ENCODE measurements at regions not wholly inside any gene's neighbourhood (a gene's known extent, or its start where the extent isn't known, plus 50 kb on each side); places are given as distances from the start of the nearest gene placed in this dataset.

DNA sequence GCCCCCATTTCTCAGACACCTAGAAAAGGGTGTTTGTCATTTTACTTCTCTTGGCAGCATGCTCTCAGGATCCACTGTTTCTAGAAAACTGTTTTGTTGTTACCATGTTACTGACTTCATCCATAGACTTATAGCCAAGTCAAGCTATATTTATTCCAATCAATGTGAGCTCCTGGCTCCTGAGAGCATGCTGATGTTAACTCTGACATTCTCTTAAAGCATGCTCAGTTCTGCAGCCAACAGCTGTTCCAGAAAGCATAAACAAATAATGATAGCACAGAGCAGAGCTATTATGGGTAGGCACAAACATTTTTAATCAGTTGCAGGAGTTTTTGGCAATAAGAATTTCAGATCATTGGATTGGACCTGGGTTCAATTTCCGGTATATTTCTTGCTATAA is 92.4 kb upstream of the CEP85L start:
- CTCF ChIA-PET: interaction anchor here (1.1 kb wide), 1 partner anchor 10 kb away, joined by 3 read pairs; no protein-coding TSS in a partner anchor
- H3K4me3 Mint-ChIP-seq: no peak overlapping the region
- no peaks in the 10 kb centered on the region for H3K27me3 Mint-ChIP-seq (ENCODE audit: low read depth)
- DNase-seq (no peak), ATAC-seq (no peak)
- no peak overlapping the region for H3K27ac Mint-ChIP-seq
- peaks cover 21% of the 10 kb centered on the region for H3K4me1 Mint-ChIP-seq (ENCODE audit: low read depth)
- no peaks in the 10 kb centered on the region for H3K9me3 Mint-ChIP-seq (ENCODE audit: insufficient read depth)
- no peaks in the 10 kb centered on the region for H3K36me3 Mint-ChIP-seq (ENCODE audit: low read depth)
- POLR2A ChIA-PET: no interaction called here

DNA sequence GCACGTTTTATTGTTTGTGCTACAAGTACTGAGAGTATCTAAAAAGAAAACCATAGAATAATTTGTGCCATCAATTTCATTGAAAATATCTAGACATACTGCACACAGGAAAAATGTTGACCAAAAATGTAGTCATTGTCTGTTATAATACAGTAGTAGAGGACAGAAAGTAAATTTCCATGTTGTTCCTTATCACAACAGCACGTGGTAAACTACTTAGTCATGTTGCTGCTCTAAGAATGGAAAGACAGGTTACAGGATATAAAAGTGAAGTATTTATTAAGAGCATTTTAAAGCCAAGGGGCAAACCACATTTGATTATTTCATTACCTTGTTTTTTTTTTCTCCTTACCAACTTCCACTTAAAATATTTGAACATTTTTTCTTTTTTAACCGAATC is 89.0 kb upstream of the CEP85L start:
- no peaks in the 10 kb centered on the region for H3K9me3 Mint-ChIP-seq (ENCODE audit: insufficient read depth)
- no peaks in the 10 kb centered on the region for H3K27me3 Mint-ChIP-seq (ENCODE audit: low read depth)
- H3K4me1 Mint-ChIP-seq (ENCODE audit: low read depth): peaks cover 15% of the 10 kb centered on the region
- H3K27ac Mint-ChIP-seq: no peak overlapping the region
- H3K4me3 Mint-ChIP-seq: no peak overlapping the region
- DNase-seq (no peak), ATAC-seq (no peak)
- H3K36me3 Mint-ChIP-seq (ENCODE audit: low read depth): no peaks in the 10 kb centered on the region
- ChIA-PET CTCF (interaction anchor here (1.5 kb wide), 1 partner anchor 12 kb away, joined by 3 read pairs; no protein-coding TSS in a partner anchor), POLR2A (no interaction called here)

DNA sequence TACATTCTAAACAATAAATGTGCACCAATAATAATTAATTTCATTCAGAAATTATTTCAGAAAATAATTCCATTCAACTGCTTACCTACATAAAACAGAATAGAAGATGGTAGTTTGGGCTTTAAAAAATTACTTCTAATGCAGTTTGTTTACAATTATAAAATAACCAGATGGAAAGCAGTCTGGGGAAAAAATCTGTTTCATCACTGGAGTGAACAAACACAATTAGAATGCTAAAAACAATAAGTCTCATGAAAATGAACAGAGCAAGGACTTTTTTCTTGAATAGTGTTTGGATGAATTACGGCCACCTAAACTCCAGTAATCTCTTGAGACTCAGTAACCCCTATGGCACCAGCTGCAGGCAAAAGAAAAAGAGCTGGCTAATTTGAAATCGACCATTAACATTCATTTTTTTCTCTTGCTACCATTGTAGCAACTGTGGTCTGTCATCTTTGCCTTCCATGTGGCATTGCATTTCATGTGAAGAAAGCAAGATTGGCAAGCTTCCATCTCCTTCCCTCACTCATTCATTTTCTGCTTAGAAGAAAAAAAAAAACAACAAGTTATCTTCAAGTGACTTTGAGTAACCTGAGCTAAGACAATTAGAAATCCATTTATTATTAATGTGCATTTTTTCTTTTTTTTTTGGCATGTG is 88.4 kb upstream of the CEP85L start:
- DNase-seq: no peak
- CTCF ChIA-PET: interaction anchor here (1.5 kb wide), 1 partner anchor 12 kb away, joined by 3 read pairs; no protein-coding TSS in a partner anchor
- H3K9me3 Mint-ChIP-seq (ENCODE audit: insufficient read depth): no peaks in the 10 kb centered on the region
- POLR2A ChIA-PET: no interaction called here
- no peak for ATAC-seq
- H3K4me3 Mint-ChIP-seq: no peak overlapping the region
- H3K27me3 Mint-ChIP-seq (ENCODE audit: low read depth): no peaks in the 10 kb centered on the region
- H3K4me1 Mint-ChIP-seq (ENCODE audit: low read depth): peaks cover 16% of the 10 kb centered on the region
- no peak overlapping the region for H3K27ac Mint-ChIP-seq
- H3K36me3 Mint-ChIP-seq (ENCODE audit: low read depth): no peaks in the 10 kb centered on the region

DNA sequence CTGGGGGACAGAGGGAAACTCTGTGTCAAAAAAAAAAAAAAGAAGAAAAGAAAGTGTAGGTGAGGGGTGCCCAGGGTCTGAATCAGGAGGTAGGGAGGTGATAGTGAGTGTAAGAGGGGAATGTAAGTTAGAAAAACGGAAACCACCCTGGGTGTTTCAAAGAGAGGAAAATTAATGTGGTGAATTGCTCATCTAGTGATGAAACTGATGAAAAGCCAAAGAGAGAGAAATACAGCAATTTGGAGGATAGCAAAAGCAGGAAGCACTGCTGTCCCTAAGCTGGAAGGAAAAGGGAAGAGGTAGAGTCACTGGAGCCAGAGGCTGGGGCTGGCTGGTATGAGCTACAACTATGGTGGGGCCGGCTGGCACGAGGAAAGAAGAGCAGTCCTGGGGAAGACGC is 85.0 kb upstream of the CEP85L start:
- H3K36me3 Mint-ChIP-seq (ENCODE audit: low read depth): no peaks in the 10 kb centered on the region
- ChIA-PET POLR2A (no interaction called here), CTCF (interaction anchor here (1.4 kb wide), 1 partner anchor 20 kb away, joined by 3 read pairs; no protein-coding TSS in a partner anchor)
- DNase-seq (no peak), ATAC-seq (peak; percentile 48)
- H3K9me3 Mint-ChIP-seq (ENCODE audit: insufficient read depth): no peaks in the 10 kb centered on the region
- H3K4me3 Mint-ChIP-seq: no peak overlapping the region
- H3K27ac Mint-ChIP-seq: no peak overlapping the region
- H3K27me3 Mint-ChIP-seq (ENCODE audit: low read depth): no peaks in the 10 kb centered on the region
- peaks cover 16% of the 10 kb centered on the region for H3K4me1 Mint-ChIP-seq (ENCODE audit: low read depth)

DNA sequence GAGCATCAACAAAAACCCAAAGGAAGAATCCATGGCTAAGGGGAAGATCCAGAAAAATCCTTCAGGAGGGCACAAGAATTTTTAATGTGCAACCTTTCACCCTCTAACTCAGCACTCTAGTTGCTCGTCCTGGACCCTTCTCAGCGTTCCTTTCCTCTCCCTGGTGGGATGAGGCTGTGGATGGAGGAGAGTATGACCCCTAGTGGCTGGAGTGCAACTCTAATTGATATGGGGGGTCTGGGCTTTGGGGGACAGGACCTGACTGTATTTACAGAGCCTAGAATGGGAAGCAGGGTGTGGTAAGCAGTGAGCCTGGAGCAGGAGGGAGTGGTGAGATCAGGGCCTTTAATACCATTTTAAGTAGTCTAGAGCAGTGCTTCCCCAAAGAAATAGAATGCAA is 83.9 kb upstream of the CEP85L start:
- peaks cover 14% of the 10 kb centered on the region for H3K4me1 Mint-ChIP-seq (ENCODE audit: low read depth)
- no peaks in the 10 kb centered on the region for H3K27me3 Mint-ChIP-seq (ENCODE audit: low read depth)
- no peak overlapping the region for H3K4me3 Mint-ChIP-seq
- no peaks in the 10 kb centered on the region for H3K9me3 Mint-ChIP-seq (ENCODE audit: insufficient read depth)
- ChIA-PET POLR2A (no interaction called here), CTCF (interaction anchor here (1.3 kb wide), 1 partner anchor 38 kb away, joined by 3 read pairs; no protein-coding TSS in a partner anchor)
- no peaks in the 10 kb centered on the region for H3K36me3 Mint-ChIP-seq (ENCODE audit: low read depth)
- ATAC-seq (peak; percentile 65), DNase-seq (no peak)
- H3K27ac Mint-ChIP-seq: no peak overlapping the region

DNA sequence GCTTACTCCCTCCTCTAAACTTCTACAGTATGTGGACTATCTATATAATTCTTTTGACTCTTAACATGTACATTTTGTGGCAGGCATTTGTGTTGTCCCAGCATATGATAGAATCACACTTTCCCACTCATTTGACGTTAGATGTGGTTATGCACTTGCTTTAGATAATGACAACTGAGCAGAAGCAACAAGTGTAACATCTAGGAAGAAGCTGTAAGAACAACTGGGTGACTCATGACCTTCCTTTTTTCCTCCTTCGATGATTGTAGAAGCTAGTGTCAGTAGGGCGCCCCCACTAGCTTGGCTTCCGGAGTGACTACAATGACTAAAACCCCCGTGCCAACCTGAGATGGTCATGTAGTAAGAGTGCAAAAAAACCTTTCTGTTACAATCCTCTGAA is 74.6 kb upstream of the CEP85L start:
- ChIA-PET CTCF (interaction anchor here (0.9 to 3.2 kb wide), 20 partner anchors 8 to 161 kb away, joined by 3 to 23 read pairs (median 5); partner anchors contain the start of gene CEP85L), POLR2A (interaction anchor here (1.0 to 1.2 kb wide), 3 partner anchors 13 to 75 kb away, joined by 3 to 18 read pairs (median 3); partner anchors contain the start of gene CEP85L)
- ATAC-seq: peak; percentile 85
- no peaks in the 10 kb centered on the region for H3K9me3 Mint-ChIP-seq (ENCODE audit: insufficient read depth)
- peak; percentile 71 for DNase-seq
- peaks cover 41% of the 10 kb centered on the region for H3K4me1 Mint-ChIP-seq (ENCODE audit: low read depth)
- no peaks in the 10 kb centered on the region for H3K27me3 Mint-ChIP-seq (ENCODE audit: low read depth)
- no peaks in the 10 kb centered on the region for H3K36me3 Mint-ChIP-seq (ENCODE audit: low read depth)
- H3K27ac Mint-ChIP-seq: peak overlapping the region; percentile 76
- peak overlapping the region; percentile 10 for H3K4me3 Mint-ChIP-seq

DNA sequence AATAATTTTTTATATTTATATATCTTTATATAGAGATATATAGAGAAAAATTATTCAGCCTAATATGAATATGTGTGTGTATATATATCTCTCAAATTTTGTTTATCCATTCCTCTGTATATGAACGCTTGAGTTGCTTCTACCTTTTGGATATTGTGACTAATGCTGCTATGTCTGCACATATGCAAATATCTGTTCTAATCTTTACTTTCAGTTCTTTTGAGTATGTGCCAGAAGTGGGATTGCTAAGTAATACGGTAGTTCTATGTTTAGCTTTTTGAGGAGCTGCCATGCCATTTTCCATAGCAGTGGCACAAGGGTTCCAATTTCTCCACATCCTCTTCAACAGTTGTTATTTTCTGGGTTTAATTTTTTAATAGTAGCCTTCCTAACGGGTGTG is 72.8 kb upstream of the CEP85L start:
- H3K27ac Mint-ChIP-seq: peak overlapping the region; percentile 14
- ATAC-seq: peak; percentile 28
- no peaks in the 10 kb centered on the region for H3K9me3 Mint-ChIP-seq (ENCODE audit: insufficient read depth)
- ChIA-PET CTCF (interaction anchor here (0.6 to 3.2 kb wide), 4 partner anchors 13 to 66 kb away, joined by 3 to 23 read pairs (median 3); no protein-coding TSS in a partner anchor), POLR2A (interaction anchor here (0.9 to 1.5 kb wide), 3 partner anchors 15 to 169 kb away, joined by 3 to 10 read pairs (median 6); no protein-coding TSS in a partner anchor)
- peaks cover 57% of the 10 kb centered on the region for H3K4me1 Mint-ChIP-seq (ENCODE audit: low read depth)
- H3K36me3 Mint-ChIP-seq (ENCODE audit: low read depth): no peaks in the 10 kb centered on the region
- H3K27me3 Mint-ChIP-seq (ENCODE audit: low read depth): no peaks in the 10 kb centered on the region
- H3K4me3 Mint-ChIP-seq: peak overlapping the region; percentile 0
- no peak for DNase-seq

DNA sequence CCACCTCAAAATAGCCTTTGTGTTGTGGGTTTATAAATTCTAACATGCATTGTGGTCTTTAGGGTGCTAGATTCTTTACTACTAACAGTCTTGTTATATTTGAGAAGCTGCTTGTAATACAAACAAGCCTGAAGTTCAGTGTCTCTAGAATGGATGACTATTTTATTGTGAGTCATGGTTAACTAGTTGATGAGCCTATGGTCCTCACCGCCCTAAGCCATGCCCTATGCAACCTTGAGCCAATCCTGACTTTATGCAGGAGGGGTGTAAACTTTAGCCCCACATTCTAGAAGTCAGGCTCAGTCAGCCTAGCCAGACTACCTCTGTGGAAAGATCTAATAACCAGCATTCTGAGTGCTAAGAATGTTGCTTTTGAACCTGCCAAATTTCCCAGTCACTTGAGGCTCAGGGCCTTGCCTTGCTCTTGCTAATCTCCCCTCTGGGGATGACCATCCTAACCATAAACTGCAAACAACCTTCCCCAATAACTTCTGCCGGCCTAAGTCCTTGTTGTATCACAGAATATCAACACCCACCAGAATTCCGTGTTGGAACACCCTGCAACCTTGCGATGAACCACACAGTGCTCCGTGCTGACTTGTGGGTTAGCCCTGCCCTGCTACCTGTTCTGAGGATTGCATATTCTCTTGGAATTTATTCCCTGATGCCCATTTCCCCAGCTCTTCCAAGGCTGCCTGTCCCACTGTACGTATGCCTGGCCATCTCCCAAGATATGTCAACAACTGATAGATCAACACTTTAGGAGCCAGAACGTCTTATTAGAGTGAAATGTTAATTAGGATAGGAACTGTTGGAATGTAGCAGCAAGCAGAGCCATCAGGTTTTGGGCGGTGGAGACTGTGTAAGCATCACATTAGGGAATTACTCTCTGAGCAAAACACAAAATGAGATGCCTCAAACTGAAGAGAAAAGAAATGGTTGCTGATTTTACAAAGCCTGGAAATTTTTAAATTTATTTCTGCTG is 71.7 kb upstream of the CEP85L start:
- no peaks in the 10 kb centered on the region for H3K27me3 Mint-ChIP-seq (ENCODE audit: low read depth)
- CTCF ChIA-PET: interaction anchor here (1.2 kb wide), 1 partner anchor 14 kb away, joined by 3 read pairs; no protein-coding TSS in a partner anchor
- POLR2A ChIA-PET: interaction anchor here (1.4 kb wide), 1 partner anchor 14 kb away, joined by 9 read pairs; no protein-coding TSS in a partner anchor

DNA sequence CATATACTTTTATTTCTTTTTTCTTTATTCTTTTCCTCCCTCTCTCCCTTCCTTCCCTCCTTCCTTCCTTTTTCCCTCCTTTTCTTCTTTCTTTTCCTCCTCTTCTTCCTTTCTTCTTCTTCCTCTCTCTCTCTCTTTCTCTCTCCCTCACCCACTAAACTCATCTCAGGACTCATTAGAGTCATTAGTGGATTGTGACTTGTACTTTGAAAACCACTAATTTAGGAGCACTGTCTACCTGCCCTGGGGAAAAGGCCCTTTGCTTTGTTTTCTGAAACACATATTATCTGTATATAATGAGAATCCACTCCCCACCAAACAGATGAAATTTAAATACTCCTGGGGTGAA is 68.7 kb upstream of the CEP85L start:
- H3K4me3 Mint-ChIP-seq: no peak overlapping the region
- CTCF ChIA-PET: interaction anchor here (0.6 to 1.0 kb wide), 2 partner anchors 11 to 389 kb away, joined by 3 read pairs; no protein-coding TSS in a partner anchor

More for the DNA sequence above, 71.7 kb upstream of the CEP85L start:
- H3K9me3 Mint-ChIP-seq (ENCODE audit: insufficient read depth): no peaks in the 10 kb centered on the region
- H3K4me3 Mint-ChIP-seq: no peak overlapping the region
- H3K36me3 Mint-ChIP-seq (ENCODE audit: low read depth): no peaks in the 10 kb centered on the region
- peaks cover 68% of the 10 kb centered on the region for H3K4me1 Mint-ChIP-seq (ENCODE audit: low read depth)
- DNase-seq: no peak
- peak overlapping the region; percentile 5 for H3K27ac Mint-ChIP-seq
- no peak for ATAC-seq

DNA sequence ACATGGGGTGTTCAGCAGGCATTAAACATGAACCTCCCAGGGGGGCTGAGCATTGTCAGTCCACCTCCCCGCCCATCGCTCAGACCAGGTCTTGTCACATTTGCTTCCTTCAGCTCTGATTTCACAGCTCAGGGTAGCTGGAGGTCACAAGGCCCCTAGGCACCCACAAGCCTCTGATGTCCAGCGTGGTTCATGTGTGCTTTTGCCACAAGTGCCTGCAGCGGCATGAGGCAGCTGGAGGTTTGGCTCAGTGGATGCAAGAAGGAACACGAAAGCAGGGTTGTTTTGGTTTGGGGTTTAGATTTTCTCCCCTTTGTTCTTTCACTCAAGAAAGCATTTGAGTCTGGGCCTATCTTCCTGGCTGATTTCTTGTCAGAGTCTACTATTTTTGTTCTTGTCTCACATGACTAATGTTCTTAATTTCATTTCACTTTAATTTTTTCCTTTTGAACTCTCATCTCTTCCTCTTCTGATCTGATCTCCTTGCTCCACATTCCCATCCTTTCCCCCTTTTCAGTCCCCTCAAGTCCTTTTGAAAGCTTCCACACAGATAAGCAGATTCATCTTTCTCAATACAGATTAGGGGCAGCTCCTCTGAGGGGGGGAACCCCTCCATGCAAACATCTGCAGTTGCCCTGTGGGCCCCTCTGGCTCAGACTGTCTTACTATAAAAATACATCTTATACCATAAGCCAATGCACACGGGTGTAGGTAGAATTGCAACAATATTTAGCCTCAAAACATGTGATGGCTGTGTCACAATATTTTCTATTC is 68.1 kb upstream of the CEP85L start:
- Mint-ChIP-seq H3K9me3 (ENCODE audit: insufficient read depth) (no peaks in the 10 kb centered on the region), H3K27me3 (ENCODE audit: low read depth) (no peaks in the 10 kb centered on the region), H3K27ac (peak overlapping the region; percentile 87), H3K4me1 (ENCODE audit: low read depth) (peaks cover 55% of the 10 kb centered on the region), H3K36me3 (ENCODE audit: low read depth) (no peaks in the 10 kb centered on the region), H3K4me3 (peak overlapping the region; percentile 37)
- POLR2A ChIA-PET: interaction anchor here (1.0 to 2.8 kb wide), 2 partner anchors 10 to 69 kb away, joined by 3 to 33 read pairs; no protein-coding TSS in a partner anchor
- ATAC-seq: peak; percentile 54
- DNase-seq: peak; percentile 46
- CTCF ChIA-PET: interaction anchor here (0.6 to 2.0 kb wide), 5 partner anchors 8 to 389 kb away, joined by 3 to 8 read pairs (median 3); no protein-coding TSS in a partner anchor

More for the DNA sequence above, 68.7 kb upstream of the CEP85L start:
- ATAC-seq (no peak), DNase-seq (no peak)
- no peaks in the 10 kb centered on the region for H3K27me3 Mint-ChIP-seq (ENCODE audit: low read depth)
- H3K36me3 Mint-ChIP-seq (ENCODE audit: low read depth): no peaks in the 10 kb centered on the region
- no peaks in the 10 kb centered on the region for H3K9me3 Mint-ChIP-seq (ENCODE audit: insufficient read depth)
- peaks cover 56% of the 10 kb centered on the region for H3K4me1 Mint-ChIP-seq (ENCODE audit: low read depth)
- POLR2A ChIA-PET: interaction anchor here (2.8 kb wide), 1 partner anchor 10 kb away, joined by 33 read pairs; no protein-coding TSS in a partner anchor
- peak overlapping the region; percentile 62 for H3K27ac Mint-ChIP-seq

DNA sequence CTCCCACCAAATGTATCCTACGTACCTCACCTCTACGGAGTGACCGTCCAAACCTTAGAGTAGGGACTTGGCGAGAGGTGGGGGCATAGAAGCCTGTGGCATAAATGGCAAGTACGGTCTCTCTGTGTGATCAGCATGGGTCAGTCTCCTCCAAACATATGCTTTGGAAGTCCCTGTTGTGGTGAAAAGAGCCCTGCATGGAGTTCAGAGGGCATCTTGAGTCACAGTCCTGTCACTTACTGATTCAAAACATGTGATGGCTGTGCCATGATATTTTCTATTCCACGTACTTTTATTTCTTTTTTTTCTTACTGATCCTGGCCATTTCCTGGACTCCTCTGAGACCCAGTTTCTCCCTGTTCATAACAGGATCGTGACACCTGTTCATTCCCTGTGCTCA is 67.5 kb upstream of the CEP85L start:
- no peaks in the 10 kb centered on the region for H3K9me3 Mint-ChIP-seq (ENCODE audit: insufficient read depth)
- H3K27ac Mint-ChIP-seq: peak overlapping the region; percentile 87
- DNase-seq (no peak), ATAC-seq (no peak)
- H3K4me3 Mint-ChIP-seq: no peak overlapping the region
- no peaks in the 10 kb centered on the region for H3K27me3 Mint-ChIP-seq (ENCODE audit: low read depth)
- CTCF ChIA-PET: interaction anchor here (1.3 to 2.0 kb wide), 2 partner anchors 10 to 11 kb away, joined by 4 to 8 read pairs; no protein-coding TSS in a partner anchor
- H3K4me1 Mint-ChIP-seq (ENCODE audit: low read depth): peaks cover 50% of the 10 kb centered on the region
- H3K36me3 Mint-ChIP-seq (ENCODE audit: low read depth): no peaks in the 10 kb centered on the region
- POLR2A ChIA-PET: interaction anchor here (1.0 to 2.8 kb wide), 2 partner anchors 9 to 68 kb away, joined by 3 to 33 read pairs; no protein-coding TSS in a partner anchor
